ENCODE measurements at regions not wholly inside any gene's neighbourhood (a gene's known extent, or its start where the extent isn't known, plus 50 kb on each side); places are given as distances from the start of the nearest gene placed in this dataset.

DNA sequence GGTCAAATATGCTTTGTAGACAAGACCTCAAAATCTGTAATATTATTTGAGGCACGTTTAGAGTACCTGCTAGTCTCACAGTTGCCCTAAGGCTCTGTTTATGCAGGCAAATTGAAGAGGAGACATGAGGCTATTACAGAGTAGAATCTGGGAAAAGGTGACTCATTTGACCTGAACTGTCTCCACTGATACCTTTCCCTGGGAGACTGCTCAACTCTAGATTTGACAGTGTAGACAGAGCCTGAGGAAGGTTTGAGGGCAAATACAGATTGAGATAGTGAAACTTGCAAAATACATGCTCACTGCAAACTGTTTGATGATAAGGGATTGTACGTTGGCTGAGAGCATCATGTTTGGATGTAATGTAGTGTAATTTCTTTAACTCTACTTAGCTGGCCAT is 1266.6 kb upstream of the CDH8 start:
- no peak for DNase-seq

DNA sequence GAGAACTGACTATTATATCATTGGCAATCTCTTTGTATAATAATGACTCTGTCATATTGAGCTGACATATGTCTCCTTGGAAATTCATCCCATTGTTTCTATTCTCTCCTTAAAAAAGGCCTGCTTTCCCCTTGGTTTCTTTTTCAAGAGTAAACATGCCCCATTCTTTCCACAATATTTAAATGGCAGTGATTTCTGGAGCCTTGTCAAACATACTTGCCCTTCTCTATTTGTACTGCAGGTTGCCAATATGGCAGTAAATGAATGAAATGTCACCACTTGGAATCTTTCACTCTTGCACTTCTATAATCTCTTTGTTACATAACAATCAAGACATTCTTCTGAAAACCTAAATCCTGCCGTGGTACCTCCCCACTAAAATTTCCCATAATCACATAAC is 1265.1 kb upstream of the CDH8 start:
- DNase-seq: no peak

DNA sequence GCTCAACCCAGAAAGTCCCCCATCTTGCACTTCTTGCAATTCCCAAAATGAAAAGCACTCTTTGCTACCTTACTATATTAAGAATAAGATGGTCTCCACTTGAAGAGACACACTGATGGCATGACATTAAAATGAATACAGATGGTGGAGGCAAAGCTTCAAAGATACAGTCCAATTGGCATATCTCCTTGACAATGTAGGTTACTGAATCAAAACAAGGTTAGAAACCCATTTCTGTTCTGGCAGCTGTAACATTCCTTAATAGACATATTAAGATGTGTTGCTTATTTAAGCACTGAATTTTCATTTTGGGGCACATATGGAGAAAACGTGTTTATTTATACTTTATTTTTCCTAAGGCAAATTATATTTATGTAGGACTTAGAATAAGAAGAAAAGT is 1262.8 kb upstream of the CDH8 start:
- no peak for DNase-seq

DNA sequence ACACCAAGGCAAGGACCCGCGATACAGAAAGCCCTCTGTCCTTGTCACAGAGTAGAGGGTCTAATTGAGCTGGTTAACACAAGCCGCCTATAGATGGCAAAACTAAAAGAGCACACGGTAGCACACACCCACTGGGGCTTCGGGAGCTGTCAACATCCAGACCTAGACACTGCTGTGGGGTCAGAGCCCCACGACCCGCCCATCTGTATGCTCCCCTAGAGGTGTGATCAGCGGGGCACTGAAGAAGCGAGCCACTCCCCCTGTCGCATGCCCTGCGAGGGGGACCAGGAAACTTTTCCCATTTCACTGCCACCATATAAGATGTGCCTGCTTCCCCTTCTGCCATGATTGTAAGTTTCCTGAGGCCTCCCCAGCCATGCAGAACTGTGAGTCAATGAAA is 1255.8 kb upstream of the CDH8 start:
- DNase-seq: no peak

DNA sequence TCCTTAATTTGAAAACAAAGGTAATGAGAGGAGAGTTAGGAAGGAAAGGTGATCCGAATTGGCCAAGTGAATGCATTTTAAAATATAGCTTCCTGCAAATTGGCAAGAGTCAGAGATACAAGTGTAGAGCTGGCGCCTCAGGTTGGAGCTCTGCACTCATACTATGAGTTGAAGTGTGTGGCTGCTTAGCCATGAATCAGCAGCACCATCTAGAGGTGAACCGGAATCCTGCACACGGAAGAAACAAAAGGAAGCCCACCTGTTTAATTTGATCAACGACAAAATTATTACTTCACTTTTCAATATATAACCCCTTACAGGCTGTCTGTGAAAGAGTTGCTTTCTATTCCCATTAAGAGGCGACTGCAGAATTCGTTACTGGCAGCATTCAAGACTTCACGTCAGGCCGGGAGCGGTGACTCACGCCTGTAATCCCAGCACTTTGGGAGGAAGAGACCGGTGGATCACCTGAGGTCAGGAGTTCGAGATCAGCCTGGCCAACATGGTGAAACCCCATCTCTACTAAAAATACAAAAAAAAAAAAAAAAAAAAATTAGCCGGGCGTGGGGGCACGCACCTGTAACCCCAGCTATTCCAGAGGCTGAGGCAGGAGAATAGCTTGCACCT is 1253.7 kb upstream of the CDH8 start:
- peak; percentile 1 to 25 for DNase-seq

DNA sequence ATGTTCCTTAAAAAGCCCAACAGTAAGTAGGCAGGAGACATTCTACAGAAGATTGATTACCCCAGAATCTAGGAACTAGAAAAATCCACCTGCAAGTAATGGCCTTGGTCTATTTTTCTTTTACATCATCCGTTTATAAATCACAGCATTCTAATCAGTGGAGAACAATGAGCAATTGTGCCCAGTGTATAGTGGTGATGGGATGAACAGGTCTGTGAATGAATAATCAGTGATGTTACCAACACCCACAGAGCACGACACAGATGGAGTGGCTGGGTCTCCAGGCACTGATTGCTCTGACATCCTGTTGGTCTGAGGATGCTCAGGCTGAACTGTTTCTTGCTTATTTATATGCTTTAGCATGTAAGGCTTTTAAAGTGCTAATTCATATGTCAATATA is 1251.2 kb upstream of the CDH8 start:
- no peak for DNase-seq

DNA sequence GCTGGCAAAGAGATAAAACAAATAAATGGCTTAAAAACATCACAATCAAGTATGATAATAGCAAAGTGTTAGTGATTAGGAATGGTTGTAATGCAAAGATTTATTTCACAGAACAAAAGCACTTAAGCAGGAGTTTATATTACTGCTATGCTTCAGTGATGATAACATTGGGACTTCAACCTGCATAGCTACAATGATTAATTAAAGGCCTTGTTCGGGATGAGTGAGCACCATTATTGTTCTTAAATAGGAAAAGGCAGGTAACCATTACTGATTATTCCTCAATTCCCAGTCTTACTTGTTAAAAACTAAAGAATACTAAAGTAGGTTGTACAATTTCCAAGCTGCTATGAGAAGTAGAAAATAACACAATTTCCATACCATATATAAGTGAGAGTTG is 1247.5 kb upstream of the CDH8 start:
- DNase-seq: no peak

DNA sequence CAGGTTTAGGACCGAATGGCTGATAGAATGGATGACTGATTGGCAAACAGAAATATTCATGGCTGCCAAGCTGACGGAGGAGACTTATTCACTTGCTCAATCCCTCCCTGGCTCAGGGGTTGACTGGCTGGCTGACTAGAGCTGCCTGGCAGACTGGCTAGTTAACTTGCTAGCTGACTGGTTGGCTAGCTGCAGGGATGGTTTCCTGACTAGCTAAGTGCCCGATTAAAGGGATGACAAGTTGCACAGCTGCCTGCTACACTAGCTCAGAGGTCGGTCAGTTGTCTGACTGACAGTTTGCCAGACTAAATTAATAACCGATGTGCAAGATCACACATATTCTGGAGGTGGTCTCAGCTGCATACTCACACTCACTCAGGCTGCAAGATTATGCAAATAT is 1208.4 kb upstream of the CDH8 start:
- DNase-seq: no peak

DNA sequence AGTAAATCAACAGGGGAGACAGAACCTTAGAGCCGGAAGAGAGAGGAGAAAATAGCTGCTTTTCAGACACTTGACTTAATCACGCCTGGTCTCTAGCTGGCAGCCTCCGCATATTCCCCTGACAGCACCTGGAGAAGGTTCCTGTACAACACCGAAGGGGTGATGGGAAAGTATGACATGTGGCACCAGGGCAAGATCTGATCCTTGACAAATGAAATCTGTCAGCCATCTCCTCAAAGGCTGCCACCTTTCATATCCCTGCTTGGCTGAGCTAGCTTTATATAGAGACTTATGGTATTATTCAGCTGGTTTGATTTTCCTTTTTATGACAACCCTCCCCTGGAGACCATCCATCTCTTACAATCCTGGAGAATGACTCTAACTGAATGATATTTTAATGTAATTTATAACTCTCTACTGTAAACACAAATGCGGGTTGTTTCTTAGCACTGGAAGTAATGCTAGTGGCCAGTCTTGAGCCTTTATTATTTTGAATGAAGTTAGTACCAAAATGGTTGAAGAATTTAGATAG is 1205.3 kb upstream of the CDH8 start:
- no peak for DNase-seq

DNA sequence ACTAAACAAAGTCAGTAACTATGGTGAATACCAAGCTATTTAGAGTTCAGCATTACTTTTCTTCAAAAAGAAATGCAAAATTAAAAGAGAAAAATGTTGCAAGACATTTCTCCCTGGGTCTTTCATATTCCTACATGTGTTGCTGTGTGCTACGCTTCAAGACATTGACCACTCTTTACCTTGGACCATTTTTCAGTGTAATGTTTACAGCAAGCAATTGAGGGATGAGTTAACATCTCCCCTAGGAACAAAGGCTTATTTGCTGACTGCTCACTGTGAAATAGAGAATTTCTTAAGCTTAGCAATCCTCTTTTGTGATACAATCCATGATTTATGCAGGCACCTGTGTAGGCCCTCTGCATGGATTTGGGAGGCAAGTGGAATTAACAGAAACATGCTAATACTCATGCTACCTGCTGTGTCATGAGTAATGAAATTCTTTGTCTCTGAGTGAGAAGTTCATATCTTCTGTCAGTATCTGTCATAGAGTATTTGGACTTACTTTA is 1202.9 kb upstream of the CDH8 start:
- no peak for DNase-seq

DNA sequence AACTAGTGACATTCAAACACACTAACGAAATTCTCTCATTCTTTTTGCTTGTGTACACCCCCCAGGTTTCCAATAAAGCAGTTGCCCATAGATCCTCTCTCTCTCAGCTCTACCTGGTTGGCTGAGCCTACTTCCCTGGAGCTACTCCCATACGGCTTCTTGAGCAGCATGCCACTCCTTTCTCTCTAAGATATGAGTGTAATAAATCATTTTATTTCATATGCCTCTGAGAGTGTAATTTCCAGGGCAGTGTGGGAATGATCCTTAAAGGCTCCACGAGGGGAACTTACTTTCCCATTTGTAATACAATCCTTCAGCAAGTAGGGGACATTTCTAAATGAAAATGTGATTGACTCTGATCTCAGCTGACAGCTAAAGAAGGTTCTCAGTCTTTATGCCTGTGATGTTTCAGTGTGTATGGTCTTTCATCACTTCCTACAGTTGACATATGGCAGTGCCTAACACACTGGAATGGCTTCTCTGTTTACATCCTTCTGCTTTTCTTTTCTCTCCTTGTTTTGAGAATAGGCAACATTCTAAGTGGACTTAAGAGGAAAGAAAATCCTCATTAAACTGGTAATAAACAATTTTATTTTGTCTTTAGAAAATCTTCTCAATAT is 1194.3 kb upstream of the CDH8 start:
- no peak for DNase-seq

DNA sequence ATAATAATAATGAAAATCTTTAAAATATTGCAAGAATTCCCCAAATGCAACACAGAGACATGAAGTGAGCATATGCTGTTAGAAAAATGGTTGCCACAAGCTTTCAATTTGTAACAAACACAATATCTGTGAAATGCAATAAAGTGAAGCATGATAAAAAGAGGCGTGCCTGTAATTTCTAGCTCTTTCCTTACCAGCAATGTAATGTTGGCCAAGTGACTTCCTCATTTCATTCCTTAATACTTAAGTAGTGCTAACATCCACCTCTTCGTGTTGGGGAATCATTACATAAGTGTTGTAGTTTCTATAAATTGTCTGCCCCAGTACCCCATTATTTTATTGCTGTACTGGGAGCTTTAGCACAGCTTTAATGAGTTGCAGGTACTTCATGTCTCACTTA is 1192.0 kb upstream of the CDH8 start:
- DNase-seq: no peak

DNA sequence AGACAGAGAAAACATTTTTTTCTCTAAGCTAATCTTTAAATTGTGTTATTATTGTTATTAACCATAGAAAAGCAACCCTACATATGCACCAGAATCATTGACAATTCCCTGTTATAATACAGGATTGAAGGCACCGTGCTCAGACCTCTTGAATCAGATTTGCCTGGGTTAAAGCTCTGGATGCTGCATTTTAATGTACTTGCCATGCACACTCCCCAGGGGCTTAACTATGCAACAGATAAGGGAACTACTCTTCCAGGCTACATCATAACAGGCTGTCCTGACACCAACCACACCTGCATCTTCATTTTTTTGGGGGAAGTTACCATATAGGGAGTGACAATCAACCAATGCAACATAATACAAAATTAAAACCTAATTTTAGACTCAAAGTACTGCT is 1187.6 kb upstream of the CDH8 start:
- no peak for DNase-seq

DNA sequence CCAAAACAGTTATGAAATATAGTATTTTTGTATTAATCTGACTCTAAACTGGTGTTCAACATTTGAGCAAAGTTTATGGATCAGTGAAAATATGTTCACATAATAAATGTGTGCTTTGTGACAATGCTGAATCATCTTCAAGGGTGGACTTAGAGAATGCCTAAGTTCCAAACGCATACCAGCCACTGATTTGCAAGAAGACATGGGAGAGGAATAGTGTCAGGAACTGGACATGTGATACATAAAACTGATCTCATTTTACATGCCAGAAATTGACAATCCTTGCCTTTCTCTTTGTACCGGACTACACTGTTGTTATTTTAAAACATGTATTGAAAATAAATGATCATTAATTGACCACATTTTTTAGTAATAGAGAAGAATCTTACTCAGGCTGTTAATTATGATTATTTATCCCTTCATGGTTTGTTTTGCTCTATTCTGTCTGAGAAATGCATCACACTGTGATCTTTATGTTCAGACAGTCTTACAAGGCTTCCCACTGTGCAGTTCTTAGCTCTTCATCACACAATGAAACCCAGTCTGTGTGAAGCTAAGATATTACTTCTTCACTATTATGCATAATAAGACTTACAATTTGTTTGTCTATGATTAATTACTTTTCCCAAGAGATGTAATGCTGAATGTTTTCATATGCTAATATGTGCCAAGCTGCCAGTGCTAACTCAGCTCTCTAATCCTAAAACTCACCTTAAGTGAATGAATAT is 1180.6 kb upstream of the CDH8 start:
- no peak for DNase-seq

DNA sequence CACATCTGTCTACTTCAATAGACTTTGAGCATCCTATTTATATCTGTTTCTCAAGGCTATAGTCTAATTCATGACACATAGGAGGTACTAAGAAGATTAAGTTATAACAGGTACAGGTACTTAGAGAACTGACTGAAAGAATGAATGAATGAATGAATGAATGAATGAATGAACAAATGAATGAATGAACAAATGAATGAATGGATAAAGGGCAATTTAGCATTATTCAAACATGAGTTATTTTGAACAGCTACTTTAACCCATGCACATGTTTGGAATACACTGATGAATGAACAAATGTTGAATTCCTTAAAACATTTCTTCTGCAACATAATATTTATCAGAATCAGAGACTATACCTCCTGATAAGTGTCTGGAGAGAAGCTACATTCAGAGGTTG is 1165.6 kb upstream of the CDH8 start:
- DNase-seq: no peak

DNA sequence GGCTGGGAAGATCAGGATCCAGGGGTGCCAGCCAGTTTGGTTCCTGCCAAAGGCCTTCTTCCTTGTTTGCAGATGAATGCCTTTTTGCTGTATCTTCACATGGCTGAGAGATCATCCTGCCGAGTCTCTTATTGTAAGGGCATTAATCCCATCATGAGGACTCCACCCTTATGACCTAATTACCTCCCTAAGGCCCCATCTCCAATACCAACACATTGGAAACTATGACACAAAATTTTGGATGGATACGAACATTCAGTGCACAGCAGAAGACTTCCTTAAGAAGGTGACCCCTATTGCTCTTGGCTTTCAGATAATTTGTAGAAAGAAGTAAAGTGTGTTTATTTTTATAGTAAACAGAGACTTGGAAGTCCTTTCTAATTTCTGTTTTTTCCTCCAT is 1164.7 kb upstream of the CDH8 start:
- no peak for DNase-seq

DNA sequence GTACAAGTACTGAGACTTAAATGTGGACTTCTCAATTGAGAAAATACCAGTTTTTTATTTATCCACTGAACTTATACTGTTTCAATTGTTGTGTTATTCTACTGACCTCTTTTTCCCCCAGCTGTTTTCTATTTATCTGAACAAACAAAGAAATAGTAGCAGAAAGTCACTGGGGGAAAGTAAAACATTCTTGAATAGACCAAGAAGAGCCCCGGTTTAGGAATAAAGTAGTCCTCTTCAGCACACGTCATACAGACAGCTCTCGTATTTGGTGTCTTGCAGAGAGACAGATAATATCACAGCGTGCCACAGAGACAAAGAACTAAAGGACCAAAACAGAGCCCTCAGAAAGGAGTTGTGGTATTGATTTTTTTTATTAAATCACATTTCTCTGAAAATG is 1159.1 kb upstream of the CDH8 start:
- DNase-seq: no peak

DNA sequence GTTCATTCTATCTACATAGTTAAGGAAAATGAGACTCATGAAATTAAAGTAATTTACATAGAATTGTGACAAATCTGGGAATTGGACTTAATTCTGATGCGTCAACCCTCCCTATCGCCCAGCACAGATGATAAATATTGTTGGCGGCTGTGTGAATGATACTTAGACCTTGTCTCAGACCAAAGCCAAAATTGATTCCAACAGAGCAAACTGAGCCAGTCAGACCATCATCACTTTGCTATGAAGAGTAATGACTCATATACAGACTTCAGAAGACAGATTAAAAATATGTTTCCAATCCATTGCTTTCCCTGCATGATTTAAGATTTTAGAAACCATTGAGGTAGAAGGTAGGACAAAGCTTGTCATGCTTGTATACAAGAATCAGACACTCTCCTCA is 1156.7 kb upstream of the CDH8 start:
- no peak for DNase-seq

DNA sequence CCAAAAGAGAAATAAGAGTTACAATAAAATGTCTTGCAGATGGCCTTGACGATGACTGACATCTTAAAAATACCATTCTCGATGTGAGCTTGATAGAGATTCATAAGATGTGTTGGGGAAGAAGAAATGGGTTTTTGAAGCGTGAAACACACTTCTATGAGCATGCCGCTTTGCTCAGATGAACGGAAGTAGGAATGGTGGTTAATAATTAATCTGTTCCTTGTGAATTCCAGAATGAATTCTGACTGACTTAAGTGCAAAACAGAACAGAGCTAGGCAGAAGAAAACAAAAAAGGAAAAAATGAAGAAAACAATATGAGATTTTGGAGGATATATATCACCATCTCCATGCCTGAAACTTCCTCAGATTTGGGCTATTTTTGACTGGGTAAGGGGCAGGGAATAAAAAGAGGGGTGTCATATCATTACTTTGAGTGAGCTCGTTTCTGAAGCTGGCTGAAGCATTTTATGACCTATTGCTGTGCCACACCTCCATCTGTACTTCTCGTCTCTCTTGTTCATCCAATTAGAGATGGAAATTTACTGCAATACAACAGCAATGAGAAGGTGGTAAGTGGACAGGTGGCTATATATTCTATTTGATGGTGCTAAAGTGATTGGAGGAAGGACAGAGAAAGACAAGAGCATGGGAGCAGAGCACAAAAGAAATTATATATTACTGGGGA is 1152.0 kb upstream of the CDH8 start:
- DNase-seq: no peak

DNA sequence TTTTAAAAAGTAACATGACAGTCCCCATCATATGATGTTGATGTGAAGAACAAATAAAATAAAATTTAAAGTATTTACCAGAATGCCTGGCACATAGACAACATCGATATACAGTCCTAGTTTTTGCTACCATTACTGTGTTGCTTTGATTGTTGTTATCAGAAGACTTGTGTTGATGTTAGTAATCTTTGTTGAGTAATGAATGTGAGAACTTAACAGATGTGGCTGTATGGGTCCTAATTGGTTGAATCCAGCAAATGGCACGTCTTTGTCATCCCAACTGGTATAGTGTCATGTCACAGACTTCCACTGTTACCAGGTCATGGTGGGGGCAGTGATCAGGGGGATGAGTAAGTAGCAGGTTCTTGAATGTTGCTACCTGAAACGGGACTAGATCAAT is 1151.4 kb upstream of the CDH8 start:
- DNase-seq: no peak

DNA sequence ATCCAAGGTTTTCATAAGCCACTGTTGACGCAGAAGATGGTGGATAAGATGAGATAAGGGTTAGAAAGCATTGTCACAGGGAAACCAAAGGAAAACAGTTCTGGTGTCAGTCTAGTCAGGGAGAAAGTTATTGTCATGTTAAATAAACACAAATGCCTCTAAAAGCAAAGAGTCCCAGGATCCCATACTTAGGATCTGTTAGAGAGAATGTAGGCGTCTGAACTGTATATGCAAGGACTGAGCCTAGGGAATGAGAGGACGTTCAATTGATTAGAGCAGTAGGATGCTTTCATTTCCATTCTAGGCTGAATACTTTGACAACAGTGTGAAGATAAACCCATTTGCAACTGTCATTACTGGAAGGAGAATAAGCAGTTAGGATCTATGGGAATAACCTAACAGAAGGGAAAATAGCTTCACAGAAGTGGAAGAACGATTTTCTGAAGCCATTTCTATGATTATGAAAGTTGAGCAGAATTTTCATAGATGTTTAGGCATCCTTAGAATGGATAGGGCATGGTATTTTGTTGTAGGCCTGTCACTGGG is 1149.1 kb upstream of the CDH8 start:
- no peak for DNase-seq

DNA sequence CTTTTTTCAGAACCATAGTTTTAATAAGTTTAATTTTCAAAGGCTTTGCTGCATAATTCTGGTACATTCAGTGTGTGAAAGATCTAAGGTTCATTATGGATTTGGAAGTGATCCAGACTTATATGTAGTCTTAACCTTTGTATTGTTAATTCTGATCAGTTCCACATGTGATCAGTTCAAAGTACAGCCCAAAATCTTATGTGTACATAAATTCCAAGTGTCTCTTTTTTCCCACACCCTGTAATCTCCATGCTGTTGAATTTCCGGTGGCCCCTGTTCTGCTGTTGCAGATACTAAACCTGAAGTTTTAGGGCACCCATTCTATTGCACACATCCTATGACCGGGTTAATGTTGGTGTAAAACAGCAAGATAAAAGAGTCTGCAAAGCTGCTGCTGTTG is 1147.5 kb upstream of the CDH8 start:
- DNase-seq: no peak

DNA sequence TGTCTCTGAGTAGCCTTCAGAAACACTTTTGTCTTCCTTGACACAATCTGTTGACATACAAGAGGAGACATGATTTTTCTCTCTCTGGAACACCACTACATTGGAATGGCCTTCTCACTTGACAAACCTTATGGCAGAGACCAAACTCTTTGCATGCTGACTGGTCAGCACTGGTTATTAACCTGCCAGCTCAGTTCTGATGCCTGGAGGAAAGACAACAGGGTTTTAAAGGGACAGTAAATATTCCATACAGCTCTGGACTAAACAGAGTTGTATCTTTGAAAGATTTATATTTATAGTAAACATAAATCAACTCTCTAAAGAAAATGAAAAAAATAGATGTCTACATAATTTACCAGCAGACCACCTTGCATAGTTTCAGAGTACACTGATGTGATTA is 1139.1 kb upstream of the CDH8 start:
- no peak for DNase-seq
